ENCODE measurements at regions not wholly inside any gene's neighbourhood (a gene's known extent, or its start where the extent isn't known, plus 50 kb on each side); places are given as distances from the start of the nearest gene placed in this dataset.

GRCh38 chr18:25724121-25724520, 366.3 kb downstream of the SS18 start:
- TF ChIP-seq CTCF (IDR thresholded peaks at IDR 0.05): no peak
- Histone ChIP-seq H3K4me3 (no peak overlapping the region), H3K27ac (no peak overlapping the region)
- no peak for DNase-seq (ENCODE audit: low spot score)

DNA sequence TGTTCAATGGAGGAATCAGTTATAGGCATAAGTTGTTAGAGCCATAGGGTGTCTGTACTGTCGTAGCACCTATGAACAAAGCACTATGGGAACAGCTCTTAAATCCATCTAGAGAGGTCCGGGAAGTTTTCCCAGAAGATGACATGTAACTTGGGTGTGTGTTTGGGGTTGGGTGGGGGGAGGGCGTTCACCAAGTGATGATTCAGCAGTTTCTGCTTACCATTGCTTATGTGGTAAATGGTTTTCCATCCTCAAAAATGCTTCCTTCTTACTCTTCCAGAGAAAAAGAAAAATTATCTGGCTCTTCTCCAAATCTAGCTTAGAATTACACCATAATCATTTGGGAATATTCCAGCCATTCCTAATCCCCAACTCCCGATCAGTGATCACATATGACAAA, 361.1 kb upstream of the ZNF521 start:
- DNase-seq (ENCODE audit: low spot score): no peak
- Histone ChIP-seq H3K27ac (no peak overlapping the region), H3K4me3 (no peak overlapping the region)
- no peak for TF ChIP-seq CTCF (IDR thresholded peaks at IDR 0.05)

DNA sequence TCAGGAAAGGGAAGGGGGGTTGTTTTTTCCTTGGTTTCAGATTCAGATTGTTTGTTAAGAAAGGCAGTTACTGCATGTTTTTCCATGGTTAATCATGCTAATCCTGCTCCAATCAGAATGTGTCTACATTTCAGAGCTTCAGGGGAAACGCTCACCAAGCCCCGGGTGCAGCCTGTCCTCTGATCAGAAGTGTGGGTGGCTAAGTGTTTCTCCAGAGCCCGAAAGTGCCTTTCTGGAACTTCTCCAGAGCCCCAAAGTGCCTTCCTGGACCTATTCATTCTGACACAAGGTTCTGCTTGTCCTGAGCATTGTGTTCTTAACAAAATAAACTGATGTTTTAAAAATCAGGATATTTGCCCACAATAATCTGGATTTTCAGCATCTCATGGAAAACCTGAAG, 359.0 kb upstream of the ZNF521 start:
- no peak for TF ChIP-seq CTCF (IDR thresholded peaks at IDR 0.05)
- H3K4me3 ChIP-seq: no peak overlapping the region
- no peak overlapping the region for H3K27ac ChIP-seq
- DNase-seq (ENCODE audit: low spot score): no peak

GRCh38 chr18:25705650-25706049, 353.7 kb upstream of the ZNF521 start:
- Histone ChIP-seq H3K27ac (no peak overlapping the region), H3K4me3 (no peak overlapping the region)
- no peak for DNase-seq (ENCODE audit: low spot score)
- TF ChIP-seq CTCF (IDR thresholded peaks at IDR 0.05): no peak

- TF ChIP-seq CTCF (IDR thresholded peaks at IDR 0.05): no peak
- DNase-seq (ENCODE audit: low spot score): no peak
- no peak overlapping the region for H3K4me3 ChIP-seq
- no peak overlapping the region for H3K27ac ChIP-seq
Observed at GRCh38 chr18:25704494-25704893, 352.5 kb upstream of the ZNF521 start.

DNA sequence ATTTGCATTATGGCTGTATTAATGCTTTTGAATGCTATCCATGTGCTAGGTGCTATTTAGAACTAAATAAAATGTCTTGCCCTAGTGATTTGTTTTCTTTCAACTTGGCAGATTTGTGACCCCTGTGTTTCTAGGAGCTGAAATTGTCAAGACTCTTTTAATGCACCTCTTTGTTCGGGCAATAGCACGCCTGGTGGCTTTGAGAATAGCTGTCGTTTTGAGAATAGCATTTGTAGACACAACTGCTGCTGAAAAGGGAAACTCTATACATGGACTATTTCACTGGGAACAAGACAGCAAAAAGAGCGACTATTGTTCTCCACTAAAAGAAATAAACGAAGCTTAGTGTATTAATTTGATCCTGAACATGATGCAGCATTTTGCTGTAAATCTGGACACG, 352.1 kb upstream of the ZNF521 start:
- no peak for TF ChIP-seq CTCF (IDR thresholded peaks at IDR 0.05)
- H3K4me3 ChIP-seq: no peak overlapping the region
- H3K27ac ChIP-seq: no peak overlapping the region
- DNase-seq (ENCODE audit: low spot score): no peak

- TF ChIP-seq CTCF (IDR thresholded peaks at IDR 0.05): no peak
- DNase-seq (ENCODE audit: low spot score): no peak
- no peak overlapping the region for H3K27ac ChIP-seq
- no peak overlapping the region for H3K4me3 ChIP-seq
Observed at GRCh38 chr18:25701821-25702220, 349.9 kb upstream of the ZNF521 start.
